NCI-H128 (cell line): ENCODE measurements at regions not wholly inside any gene's neighbourhood (a gene's known extent, or its start where the extent isn't known, plus 50 kb on each side); places are given as distances from the start of the nearest gene placed in this dataset.

Source experiments
- DNase-seq: peaks from one replicate; lab custom pipeline; 2025; ENCODE audit not compliant: unreplicated experiment; lab: John Stamatoyannopoulos, UW

- DNase-seq = no peak
Observed at GRCh38 chr2:120683701-120684100, 52.0 kb upstream of the GLI2 start.

GRCh38 chr2:120684289-120685065 is 51.2 kb upstream of the GLI2 start:
- no peak for DNase-seq

DNA sequence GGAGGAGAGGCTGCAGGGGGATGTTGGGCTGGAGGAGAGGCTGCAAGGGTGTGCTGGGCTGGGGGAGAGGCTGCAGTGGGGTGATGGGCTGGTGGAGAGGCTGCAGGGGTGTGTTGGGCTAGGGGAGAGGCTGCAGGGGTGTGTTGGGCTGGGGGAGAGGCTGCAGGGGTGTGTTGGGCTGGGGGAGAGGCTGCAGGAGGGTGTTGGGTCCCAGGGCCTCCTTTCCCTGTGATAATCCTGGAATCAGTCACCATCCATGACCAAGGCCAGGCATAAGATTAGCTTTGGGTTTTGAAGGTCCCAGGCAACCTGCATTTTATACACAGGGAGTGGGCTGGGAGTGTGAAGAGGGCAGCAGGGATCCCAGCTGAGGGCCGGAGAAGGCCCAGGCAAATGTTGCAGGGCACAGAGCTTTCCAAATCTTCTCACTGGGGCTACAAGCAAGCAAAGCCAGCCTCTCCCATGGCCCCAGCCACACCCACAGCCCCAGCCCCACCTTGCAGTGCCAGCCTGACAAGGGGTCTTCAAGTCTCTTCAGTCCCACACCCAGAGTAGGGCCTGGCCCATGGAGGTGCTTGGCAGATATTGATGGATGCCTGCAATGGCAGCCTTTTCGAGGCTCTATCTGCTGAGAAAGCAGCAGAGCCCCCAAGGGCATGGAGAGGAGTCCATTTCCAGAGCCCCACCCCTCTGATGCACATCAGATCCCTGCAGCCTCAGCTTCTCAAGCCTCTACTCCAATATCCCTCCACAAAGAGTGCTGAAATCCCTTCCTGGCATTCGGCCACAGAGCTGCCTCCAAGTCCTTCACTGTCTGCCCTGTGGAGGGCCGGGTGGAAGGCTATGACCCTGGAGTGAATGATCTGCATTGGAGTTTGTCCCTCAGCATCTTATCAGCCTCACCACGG is 50.3 kb upstream of the GLI2 start:
- DNase-seq = no peak
